SK-N-SH (cell line): ENCODE measurements at regions not wholly inside any gene's neighbourhood (a gene's known extent, or its start where the extent isn't known, plus 50 kb on each side); places are given as distances from the start of the nearest gene placed in this dataset.

ENCODE experiments used
- CTCF ChIA-PET: fragments of 300-600, 350-600 bp; formaldehyde crosslinking; extraction: SDS; loops from one replicate; lab custom pipeline; 2021; lab: Yijun Ruan, JAX
- POLR2A ChIA-PET: fragments of 350-600 bp; sonication (Branson Sonifier 250); formaldehyde crosslinking; extraction: SDS; loops from one replicate; lab custom pipeline; 2020; ENCODE audit warnings: antibody characterized with exemption, inconsistent platforms; lab: Yijun Ruan, JAX
- DNase-seq: peaks from one replicate; pipeline ENCODE4 v3.0.0; 2012
- H2AFZ ChIP-seq: fragments of 200-600 bp; sonication (generic); 2 replicates; pipeline ENCODE4 v1.8.1; 2016; ENCODE audit warnings: antibody characterized with exemption, mild to moderate bottlenecking, low read depth
- H3F3A ChIP-seq: fragments of 200-600 bp; sonication (generic); replicated peaks from 2 replicates; pipeline ENCODE3; 2016; ENCODE audit warnings: antibody characterized with exemption, mild to moderate bottlenecking; ENCODE audit not compliant: insufficient read depth
- H3K27ac ChIP-seq, 2 experiments: fragments of 200-500 bp in 1 of 2; fragments of 200-600 bp in 1 of 2; sonication (Bioruptor generic) in 1 of 2; sonication (generic), shearing (Covaris generic) in 1 of 2; 2 replicates each; pipeline versions ENCODE4 v1.5.1 to v1.6.1; 2014 to 2016; ENCODE audit warnings: low read depth in 2 of 2, inconsistent platforms in 1 of 2, low read length in 1 of 2, mild to moderate bottlenecking in 1 of 2, mixed read lengths in 1 of 2
- H3K27me3 ChIP-seq: fragments of 200-600 bp; sonication (generic), shearing (Covaris generic); 2 replicates; pipeline ENCODE4 v1.6.1; 2016; ENCODE audit warnings: mixed run types; ENCODE audit not compliant: insufficient read depth
- H3K36me3 ChIP-seq, 2 experiments: fragments of 200-500 bp in 1 of 2; fragments of 200-600 bp in 1 of 2; sonication (Bioruptor generic) in 1 of 2; sonication (generic) in 1 of 2; replicated peaks in 1 of 2; 2 replicates each; pipeline versions ENCODE3 to v1.5.1; 2014 to 2016; ENCODE audit warnings: low read length in 1 of 2, mild to moderate bottlenecking in 1 of 2; ENCODE audit not compliant: insufficient read depth in 2 of 2, control insufficient read depth in 1 of 2
- H3K4me1 ChIP-seq, 2 experiments: fragments of 200-500 bp in 1 of 2; fragments of 200-600 bp in 1 of 2; sonication (Bioruptor generic) in 1 of 2; sonication (generic), shearing (Covaris generic) in 1 of 2; 2 replicates each; pipeline versions ENCODE4 v1.5.1 to v1.6.1; 2014 to 2016; ENCODE audit warnings: low read depth in 1 of 2, low read length in 1 of 2, mixed run types in 1 of 2; ENCODE audit not compliant: insufficient read depth in 2 of 2, control insufficient read depth in 1 of 2
- H3K4me2 ChIP-seq: fragments of 200-600 bp; sonication (generic), shearing (Covaris generic); 2 replicates; pipeline ENCODE4 v1.6.1; 2017; ENCODE audit warnings: mixed run types
- H3K4me3 ChIP-seq, 2 experiments: fragments of 200-500 bp in 1 of 2; fragments of 200-600 bp in 1 of 2; sonication (Bioruptor generic) in 1 of 2; sonication (generic), shearing (Covaris generic) in 1 of 2; 2 replicates each; pipeline versions ENCODE4 v1.5.1 to v1.8.1; 2014 to 2016; ENCODE audit warnings: low read depth in 2 of 2, inconsistent platforms in 1 of 2, low read length in 1 of 2, mild to moderate bottlenecking in 1 of 2, mixed read lengths in 1 of 2, moderate library complexity in 1 of 2
- H3K79me2 ChIP-seq: fragments of 200-600 bp; sonication (generic); 2 replicates; pipeline ENCODE4 v1.8.1; 2017; ENCODE audit warnings: mild to moderate bottlenecking; ENCODE audit not compliant: insufficient read depth
- H3K9ac ChIP-seq: fragments of 200-600 bp; sonication (generic); 2 replicates; pipeline ENCODE4 v1.6.1; 2017; ENCODE audit warnings: mixed run types
- H3K9me2 ChIP-seq: fragments of 200-600 bp; sonication (generic); 2 replicates; pipeline ENCODE4 v1.6.1; 2017; ENCODE audit warnings: mixed run types
- H3K9me3 ChIP-seq: fragments of 200-600 bp; sonication (generic); 2 replicates; pipeline ENCODE4 v1.6.1; 2017; ENCODE audit warnings: mixed run types, mild to moderate bottlenecking, moderate library complexity
- H4K20me1 ChIP-seq: fragments of 200-600 bp; sonication (generic); 2 replicates; pipeline ENCODE4 v1.6.1; 2017; ENCODE audit warnings: mild to moderate bottlenecking, mixed run types; ENCODE audit not compliant: insufficient read depth
- CTCF ChIP-seq: fragments of 200-600 bp; sonication (generic); IDR thresholded peaks from 2 replicates; pipeline ENCODE4 v1.6.1; 2017; ENCODE audit warnings: antibody characterized with exemption, mild to moderate bottlenecking, moderate library complexity
- EP300 ChIP-seq, 2 experiments: IDR thresholded peaks; 2 replicates each; pipeline versions ENCODE4 v1.4.0 to v1.6.1; 2012; ENCODE audit warnings: borderline replicate concordance in 1 of 2, low read depth in 1 of 2, low read length in 1 of 2
- EZH2phosphoT487 ChIP-seq: fragments of 200-600 bp; sonication (generic); IDR thresholded peaks from 2 replicates; pipeline ENCODE4 v1.6.1; 2017; ENCODE audit warnings: low read depth, mixed run types, mild to moderate bottlenecking, antibody characterized with exemption, moderate library complexity, borderline replicate concordance
- FOSL2 ChIP-seq: IDR thresholded peaks from 2 replicates; pipeline ENCODE4 v1.4.0; 2012; ENCODE audit warnings: low read depth, mild to moderate bottlenecking, moderate library complexity, borderline replicate concordance
- FOXM1 ChIP-seq: IDR thresholded peaks from 2 replicates; pipeline ENCODE4 v1.4.0; 2012; ENCODE audit warnings: low read depth, mild to moderate bottlenecking
- GATA2 ChIP-seq: sonication (generic); formaldehyde crosslinking; IDR thresholded peaks from 2 replicates; pipeline ENCODE4 v1.5.0; 2020; ENCODE audit warnings: mild to moderate bottlenecking, missing genetic modification reagents
- MEF2A ChIP-seq: IDR thresholded peaks from 2 replicates; pipeline ENCODE4 v1.4.0; 2012; ENCODE audit warnings: low read depth, borderline replicate concordance
- RAD21 ChIP-seq: IDR thresholded peaks from 2 replicates; pipeline ENCODE4 v1.6.1; 2012; ENCODE audit warnings: mild to moderate bottlenecking, low read length
- RFX5 ChIP-seq: IDR thresholded peaks from 2 replicates; pipeline ENCODE4 v1.6.1; 2012; ENCODE audit warnings: mild to moderate bottlenecking, improper control_type of control experiment, low read length
- SIN3A ChIP-seq: IDR thresholded peaks from 2 replicates; pipeline ENCODE4 v1.6.1; 2012; ENCODE audit warnings: low read depth, mild to moderate bottlenecking, low read length, moderate library complexity, borderline replicate concordance
- TCF12 ChIP-seq: IDR thresholded peaks from 2 replicates; pipeline ENCODE4 v1.4.0; 2012
- TEAD4 ChIP-seq: IDR thresholded peaks from 2 replicates; pipeline ENCODE4 v1.4.0; 2012; ENCODE audit warnings: mild to moderate bottlenecking, borderline replicate concordance; ENCODE audit not compliant: insufficient read depth
- YY1 ChIP-seq: IDR thresholded peaks from 2 replicates; pipeline ENCODE4 v1.4.0; 2012; ENCODE audit warnings: low read depth, mild to moderate bottlenecking
- ZBTB33 ChIP-seq: IDR thresholded peaks from 2 replicates; pipeline ENCODE4 v1.4.0; 2012; ENCODE audit warnings: low read depth, borderline replicate concordance
- WGBS: methylation state at CpG from one replicate; pipeline ENCODE4 v1.1.6; 2017; ENCODE audit warnings: low lambda C conversion rate; 5-methylcytosine and 5-hydroxymethylcytosine counted together
- TF ChIP-seq, protein P1 (sequence below): IDR thresholded peaks from 2 replicates; pipeline ENCODE4 v1.4.0; 2012; ENCODE audit warnings: low read depth, borderline replicate concordance
- TF ChIP-seq, protein P2 (sequence below): IDR thresholded peaks from 2 replicates; pipeline ENCODE4; 2012
- TF ChIP-seq, protein P3 (sequence below): IDR thresholded peaks from 2 replicates; pipeline ENCODE4 v1.6.1; 2012; ENCODE audit warnings: mild to moderate bottlenecking, low read depth, low read length, moderate library complexity

GRCh38 chr9:21688108-21689102 is 114.0 kb upstream of the MTAP start (continued):
- TF ChIP-seq, protein P1, sequence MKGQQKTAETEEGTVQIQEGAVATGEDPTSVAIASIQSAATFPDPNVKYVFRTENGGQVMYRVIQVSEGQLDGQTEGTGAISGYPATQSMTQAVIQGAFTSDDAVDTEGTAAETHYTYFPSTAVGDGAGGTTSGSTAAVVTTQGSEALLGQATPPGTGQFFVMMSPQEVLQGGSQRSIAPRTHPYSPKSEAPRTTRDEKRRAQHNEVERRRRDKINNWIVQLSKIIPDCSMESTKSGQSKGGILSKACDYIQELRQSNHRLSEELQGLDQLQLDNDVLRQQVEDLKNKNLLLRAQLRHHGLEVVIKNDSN = no peak
- TF ChIP-seq TCF12 = peak; percentile 50
- 0 out of 2 replicates have a peak, but pooled peaks have one; percentile 38 for TF ChIP-seq MEF2A
- TF ChIP-seq, protein P2, sequence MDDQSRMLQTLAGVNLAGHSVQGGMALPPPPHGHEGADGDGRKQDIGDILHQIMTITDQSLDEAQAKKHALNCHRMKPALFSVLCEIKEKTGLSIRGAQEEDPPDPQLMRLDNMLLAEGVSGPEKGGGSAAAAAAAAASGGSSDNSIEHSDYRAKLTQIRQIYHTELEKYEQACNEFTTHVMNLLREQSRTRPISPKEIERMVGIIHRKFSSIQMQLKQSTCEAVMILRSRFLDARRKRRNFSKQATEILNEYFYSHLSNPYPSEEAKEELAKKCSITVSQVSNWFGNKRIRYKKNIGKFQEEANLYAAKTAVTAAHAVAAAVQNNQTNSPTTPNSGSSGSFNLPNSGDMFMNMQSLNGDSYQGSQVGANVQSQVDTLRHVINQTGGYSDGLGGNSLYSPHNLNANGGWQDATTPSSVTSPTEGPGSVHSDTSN = peak; percentile 74
- TF ChIP-seq, protein P3, sequence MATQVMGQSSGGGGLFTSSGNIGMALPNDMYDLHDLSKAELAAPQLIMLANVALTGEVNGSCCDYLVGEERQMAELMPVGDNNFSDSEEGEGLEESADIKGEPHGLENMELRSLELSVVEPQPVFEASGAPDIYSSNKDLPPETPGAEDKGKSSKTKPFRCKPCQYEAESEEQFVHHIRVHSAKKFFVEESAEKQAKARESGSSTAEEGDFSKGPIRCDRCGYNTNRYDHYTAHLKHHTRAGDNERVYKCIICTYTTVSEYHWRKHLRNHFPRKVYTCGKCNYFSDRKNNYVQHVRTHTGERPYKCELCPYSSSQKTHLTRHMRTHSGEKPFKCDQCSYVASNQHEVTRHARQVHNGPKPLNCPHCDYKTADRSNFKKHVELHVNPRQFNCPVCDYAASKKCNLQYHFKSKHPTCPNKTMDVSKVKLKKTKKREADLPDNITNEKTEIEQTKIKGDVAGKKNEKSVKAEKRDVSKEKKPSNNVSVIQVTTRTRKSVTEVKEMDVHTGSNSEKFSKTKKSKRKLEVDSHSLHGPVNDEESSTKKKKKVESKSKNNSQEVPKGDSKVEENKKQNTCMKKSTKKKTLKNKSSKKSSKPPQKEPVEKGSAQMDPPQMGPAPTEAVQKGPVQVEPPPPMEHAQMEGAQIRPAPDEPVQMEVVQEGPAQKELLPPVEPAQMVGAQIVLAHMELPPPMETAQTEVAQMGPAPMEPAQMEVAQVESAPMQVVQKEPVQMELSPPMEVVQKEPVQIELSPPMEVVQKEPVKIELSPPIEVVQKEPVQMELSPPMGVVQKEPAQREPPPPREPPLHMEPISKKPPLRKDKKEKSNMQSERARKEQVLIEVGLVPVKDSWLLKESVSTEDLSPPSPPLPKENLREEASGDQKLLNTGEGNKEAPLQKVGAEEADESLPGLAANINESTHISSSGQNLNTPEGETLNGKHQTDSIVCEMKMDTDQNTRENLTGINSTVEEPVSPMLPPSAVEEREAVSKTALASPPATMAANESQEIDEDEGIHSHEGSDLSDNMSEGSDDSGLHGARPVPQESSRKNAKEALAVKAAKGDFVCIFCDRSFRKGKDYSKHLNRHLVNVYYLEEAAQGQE = no peak
- TF ChIP-seq CTCF = no peak
- no peak for TF ChIP-seq RAD21
- TF ChIP-seq FOSL2 = peak; percentile 43; the same call in 1 of the 2 replicates

GRCh38 chr9:21689854-21690253 is 112.6 kb upstream of the MTAP start:
- no peak overlapping the region for H3K4me3 ChIP-seq
- H3K27ac ChIP-seq = no peak overlapping the region
- no peaks in the 10 kb centered on the region for H3K9me3 ChIP-seq
- no peaks in the 10 kb centered on the region for H3K79me2 ChIP-seq
- CTCF ChIA-PET = interaction anchor here (3.3 kb wide), 1 partner anchor 19 kb away, joined by 13 read pairs; no protein-coding TSS in a partner anchor
- peaks cover 13% of the 10 kb centered on the region for H3K27me3 ChIP-seq
- H4K20me1 ChIP-seq = no peaks in the 10 kb centered on the region
- H3F3A ChIP-seq = peaks cover 1% of the 10 kb centered on the region
- no peak for DNase-seq
- no peaks in the 10 kb centered on the region for H3K36me3 ChIP-seq
- 61% methylated on average over 1 of the region's 1 CpG for WGBS
- no peak overlapping the region for H3K9ac ChIP-seq
- H3K4me2 ChIP-seq = no peak overlapping the region
- no peak overlapping the region; the same call in 1 of the 2 replicates for H2AFZ ChIP-seq
- H3K9me2 ChIP-seq = no peaks in the 10 kb centered on the region
- peaks cover 0 to 8% of the 10 kb centered on the region in 2 experiments; a peak in 2 of 4 replicates for H3K4me1 ChIP-seq
- POLR2A ChIA-PET = no interaction called here
- TF ChIP-seq EZH2phosphoT487 (no peak), GATA2 (CRISPR knock-in tag) (no peak), RFX5 (no peak), ZBTB33 (no peak), YY1 (no peak), EP300 (IDR thresholded peaks at IDR 0.05; ENCODE audit: borderline replicate concordance in 1 of 2, low read depth in 1 of 2, low read length in 1 of 2) (no peak), SIN3A (no peak), TEAD4 (no peak), FOXM1 (no peak)
